ENCODE measurements at regions not wholly inside any gene's neighbourhood (a gene's known extent, or its start where the extent isn't known, plus 50 kb on each side); places are given as distances from the start of the nearest gene placed in this dataset.

GRCh38 chr2:14336759-14337382 lies 295.6 kb upstream of the LRATD1 start:
- H3K9me3 ChIP-seq (replicated peaks): peaks cover 15% of the 10 kb centered on the region
- no peaks in the 10 kb centered on the region for H3K36me3 ChIP-seq
- no peak overlapping the region for H3K27ac ChIP-seq (replicated peaks)
- no peak overlapping the region for H3K4me3 ChIP-seq
- no peak for TF ChIP-seq CTCF (IDR thresholded peaks at IDR 0.05; ENCODE audit: borderline replicate concordance)
- DNase-seq: no peak
- H3K27me3 ChIP-seq (ENCODE audit: low read depth): no peaks in the 10 kb centered on the region
- H3K4me1 ChIP-seq: no peaks in the 10 kb centered on the region
- intact Hi-C loops (cut with micrococcal nuclease): no loop called here

DNA sequence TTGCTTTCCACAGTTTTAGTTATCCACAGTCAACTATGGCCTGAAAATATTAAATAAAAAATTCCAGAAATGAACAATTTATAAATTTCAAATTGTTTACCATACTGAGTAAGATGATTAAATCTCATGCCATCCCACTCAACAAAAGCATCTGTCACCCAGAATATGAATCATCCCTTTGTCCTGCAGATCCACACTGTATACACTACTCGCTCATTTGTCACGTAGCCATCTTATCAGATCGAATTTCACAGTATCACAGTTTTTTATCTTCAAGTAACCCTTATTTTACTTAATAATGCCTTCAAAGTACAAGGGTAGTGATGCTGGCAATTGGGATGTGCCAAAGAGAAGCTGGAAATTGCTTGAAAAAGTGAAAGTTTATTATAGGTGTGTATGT lies 291.8 kb upstream of the LRATD1 start:
- Histone ChIP-seq H3K4me1 (no peaks in the 10 kb centered on the region), H3K27me3 (ENCODE audit: low read depth) (no peaks in the 10 kb centered on the region), H3K9me3 (replicated peaks) (peaks cover 15% of the 10 kb centered on the region), H3K4me3 (no peak overlapping the region), H3K27ac (replicated peaks) (no peak overlapping the region), H3K36me3 (no peaks in the 10 kb centered on the region)
- no peak for TF ChIP-seq CTCF (IDR thresholded peaks at IDR 0.05; ENCODE audit: borderline replicate concordance)
- DNase-seq: no peak
- intact Hi-C loops (cut with micrococcal nuclease): no loop called here

DNA sequence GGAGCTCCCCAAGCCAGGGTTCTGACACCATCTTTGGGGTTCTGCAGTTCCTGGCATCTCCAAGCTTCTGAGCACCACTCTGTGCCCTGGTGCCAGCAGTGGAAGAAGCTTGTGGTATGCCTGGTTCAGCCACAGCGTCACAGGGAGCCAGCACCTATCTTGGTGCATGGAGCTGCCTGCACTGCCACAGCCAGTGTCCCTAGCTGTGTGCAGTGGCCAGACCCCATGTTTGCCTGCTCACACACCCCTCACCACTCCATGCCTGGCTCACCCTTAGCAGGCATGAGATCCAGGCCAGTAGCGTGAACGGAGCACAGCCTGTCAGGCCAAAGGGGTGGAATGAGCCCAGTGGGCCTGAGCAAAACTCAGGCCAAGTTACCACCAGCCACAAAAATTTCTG lies 290.2 kb upstream of the LRATD1 start:
- intact Hi-C loops (cut with micrococcal nuclease): no loop called here
- Histone ChIP-seq H3K4me3 (no peak overlapping the region), H3K27me3 (ENCODE audit: low read depth) (no peaks in the 10 kb centered on the region), H3K4me1 (no peaks in the 10 kb centered on the region), H3K36me3 (no peaks in the 10 kb centered on the region), H3K9me3 (replicated peaks) (peaks cover 15% of the 10 kb centered on the region), H3K27ac (replicated peaks) (no peak overlapping the region)
- no peak for TF ChIP-seq CTCF (IDR thresholded peaks at IDR 0.05; ENCODE audit: borderline replicate concordance)
- no peak for DNase-seq

DNA sequence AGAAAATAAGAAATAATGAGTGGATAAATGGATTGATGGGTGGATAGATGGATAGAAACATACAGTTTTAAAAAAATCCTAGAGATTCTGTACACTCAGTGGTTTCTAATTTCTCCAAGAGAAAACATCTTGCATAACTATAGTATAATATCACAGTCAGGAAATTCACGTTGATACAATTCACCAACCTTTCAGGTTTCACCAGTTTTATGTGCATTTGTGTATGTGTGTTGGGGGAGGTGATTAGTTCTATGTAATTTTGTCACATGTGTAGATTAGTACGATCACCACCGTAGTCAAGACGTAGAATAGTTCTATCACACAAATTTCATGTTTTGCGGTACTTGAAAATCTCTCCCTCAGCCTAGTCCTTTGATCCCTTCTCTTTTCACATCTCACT lies 288.2 kb upstream of the LRATD1 start:
- no peak for TF ChIP-seq CTCF (IDR thresholded peaks at IDR 0.05; ENCODE audit: borderline replicate concordance)
- DNase-seq: no peak
- Histone ChIP-seq H3K36me3 (no peaks in the 10 kb centered on the region), H3K27me3 (ENCODE audit: low read depth) (no peaks in the 10 kb centered on the region), H3K4me1 (no peaks in the 10 kb centered on the region), H3K4me3 (no peak overlapping the region), H3K9me3 (replicated peaks) (peaks cover 2% of the 10 kb centered on the region), H3K27ac (replicated peaks) (no peak overlapping the region)
- intact Hi-C loops (cut with micrococcal nuclease): no loop called here

GRCh38 chr2:14348247-14348646 lies 284.3 kb upstream of the LRATD1 start:
- DNase-seq: no peak
- H3K4me3 ChIP-seq: no peak overlapping the region
- no peaks in the 10 kb centered on the region for H3K27me3 ChIP-seq (ENCODE audit: low read depth)
- intact Hi-C loops (cut with micrococcal nuclease): no loop called here
- H3K36me3 ChIP-seq: no peaks in the 10 kb centered on the region
- no peaks in the 10 kb centered on the region for H3K9me3 ChIP-seq (replicated peaks)
- H3K27ac ChIP-seq (replicated peaks): no peak overlapping the region
- H3K4me1 ChIP-seq: no peaks in the 10 kb centered on the region
- TF ChIP-seq CTCF (IDR thresholded peaks at IDR 0.05; ENCODE audit: borderline replicate concordance): no peak

Data from left ventricle myocardium inferior (tissue), 1 donor.